A549 (cell line): ENCODE measurements at regions not wholly inside any gene's neighbourhood (a gene's known extent, or its start where the extent isn't known, plus 50 kb on each side); places are given as distances from the start of the nearest gene placed in this dataset.

Experiments
- ATAC-seq, 2 experiments: fragments of 200-7000 bp in 1 of 2; fragments of >200 bp in 1 of 2; cut with Nextera tagmentation in 1 of 2; cut with Tn5 transposase in 1 of 2; 3 replicates each; pipeline versions ENCODE4 v1.8.0 to v1.9.1; 2018 to 2020; ENCODE audit warnings: mild to moderate bottlenecking in 1 of 2, moderate library complexity in 1 of 2
- CTCF ChIA-PET: fragments of 300-600 bp; sonication (Branson Sonifier 250); formaldehyde crosslinking; extraction: SDS; loops from one replicate; lab custom pipeline; 2021; ENCODE audit warnings: antibody characterized with exemption, inconsistent platforms; lab: Yijun Ruan, JAX
- POLR2A ChIA-PET: fragments of 350-600 bp; formaldehyde crosslinking; extraction: SDS; loops from one replicate; lab custom pipeline; 2021; ENCODE audit warnings: antibody characterized with exemption, inconsistent platforms; lab: Yijun Ruan, JAX
- DNase-seq, 2 experiments: peaks; one replicate each; pipeline versions ENCODE4 v3.0.0 to v3.0.0-alpha.2; 2011 to 2016; ENCODE audit warnings: low read depth in 1 of 2, low spot score in 1 of 2
- FAIRE-seq: peaks from 2 replicates; lab custom pipeline; 2011; peaks lifted over from hg19 to GRCh38; lab: Jason Lieb, UNC
- H3K27ac ChIP-seq, 2 experiments: fragments of >200 bp; sonication (Bioruptor Twin); formaldehyde crosslinking; 3 replicates each; pipeline ENCODE4 v1.5.1; 2016 to 2017
- H3K4me1 ChIP-seq: fragments of >200 bp; sonication (Bioruptor Twin); formaldehyde crosslinking; 3 replicates; pipeline ENCODE4 v1.6.1; 2016
- H3K4me2 ChIP-seq: fragments of >200 bp; sonication (Bioruptor Twin); formaldehyde crosslinking; 3 replicates; pipeline ENCODE4 v1.6.1; 2016
- H3K4me3 ChIP-seq: fragments of >200 bp; sonication (Bioruptor Twin); formaldehyde crosslinking; 3 replicates; pipeline ENCODE4 v1.5.1; 2016
- H3K9me3 ChIP-seq: fragments of >200 bp; sonication (Bioruptor Twin); formaldehyde crosslinking; 3 replicates; pipeline ENCODE4 v1.6.1; 2016
- BHLHE40 ChIP-seq: IDR thresholded peaks from 2 replicates; pipeline ENCODE4 v1.6.1; 2012; ENCODE audit warnings: low read depth, low read length, inconsistent platforms
- CEBPB ChIP-seq, 2 experiments: fragments of >200 bp in 1 of 2; sonication (Bioruptor Twin) in 1 of 2; formaldehyde crosslinking in 1 of 2; IDR thresholded peaks; 2 replicates each; pipeline ENCODE4 v1.6.1; 2012 to 2016
- EHF ChIP-seq: fragments of 250-450 bp; sonication (Bioruptor Pico); IDR thresholded peaks from 2 replicates; pipeline ENCODE4 v1.5.0; 2020; ENCODE audit warnings: mild to moderate bottlenecking
- FOSB ChIP-seq: fragments of 250-450 bp; sonication (Bioruptor Pico); IDR thresholded peaks from 2 replicates; pipeline ENCODE4 v1.5.0; 2020; ENCODE audit warnings: mild to moderate bottlenecking, moderate library complexity
- FOSL2 ChIP-seq, 2 experiments: fragments of 450-650 bp in 1 of 2; fragments of >200 bp in 1 of 2; sonication (Bioruptor Twin) in 1 of 2; formaldehyde crosslinking; IDR thresholded peaks; 2 replicates each; pipeline versions ENCODE4 v1.5.0 to v1.6.1; 2016 to 2020; ENCODE audit warnings: mild to moderate bottlenecking in 1 of 2, moderate library complexity in 1 of 2
- HDAC2 ChIP-seq: fragments of 200-600 bp; sonication (generic); IDR thresholded peaks from 2 replicates; pipeline ENCODE4 v1.6.1; 2016
- HOXA7 ChIP-seq: fragments of 250-450 bp; sonication (Bioruptor Pico); IDR thresholded peaks from 2 replicates; pipeline ENCODE4 v1.5.0; 2020; ENCODE audit warnings: mild to moderate bottlenecking, moderate library complexity
- HOXB13 ChIP-seq: fragments of 250-450 bp; sonication (Bioruptor Pico); IDR thresholded peaks from 2 replicates; pipeline ENCODE4 v1.5.0; 2020; ENCODE audit warnings: low read depth, mild to moderate bottlenecking, moderate library complexity
- JUN ChIP-seq, 2 experiments: fragments of >200 bp; sonication (Bioruptor Twin); formaldehyde crosslinking; IDR thresholded peaks; 2 replicates in 1 of 2; 3 replicates in 1 of 2; pipeline ENCODE4 v1.6.1; 2016 to 2017
- KDM1A ChIP-seq: fragments of 200-600 bp; sonication (generic); IDR thresholded peaks from 2 replicates; pipeline ENCODE4 v1.6.1; 2016; ENCODE audit warnings: low read depth, mild to moderate bottlenecking
- KDM5A ChIP-seq: fragments of 200-600 bp; sonication (generic); IDR thresholded peaks from 2 replicates; pipeline ENCODE4 v1.6.1; 2016; ENCODE audit warnings: antibody characterized with exemption, mild to moderate bottlenecking
- MYC ChIP-seq: IDR thresholded peaks from 2 replicates; pipeline ENCODE4 v1.6.1; 2012; ENCODE audit warnings: mild to moderate bottlenecking, inconsistent platforms, low read length, improper control_type of control experiment, borderline replicate concordance
- NR3C1 ChIP-seq: fragments of >200 bp; sonication (Bioruptor Twin); formaldehyde crosslinking; IDR thresholded peaks from 3 replicates; pipeline ENCODE4 v1.6.1; 2017
- POLR2AphosphoS2 ChIP-seq: conservative IDR thresholded peaks from 2 replicates; pipeline ENCODE4 v1.6.1; 2012; ENCODE audit warnings: low read length, improper control_type of control experiment, inconsistent platforms
- RAD21 ChIP-seq, 2 experiments: fragments of >200 bp in 1 of 2; sonication (Bioruptor Twin) in 1 of 2; formaldehyde crosslinking in 1 of 2; IDR thresholded peaks in 1 of 2; conservative IDR thresholded peaks in 1 of 2; 2 replicates in 1 of 2; 3 replicates in 1 of 2; pipeline ENCODE4 v1.6.1; 2012 to 2018; ENCODE audit warnings: inconsistent platforms in 1 of 2
- RARB ChIP-seq: fragments of 250-450 bp; sonication (Bioruptor Pico); IDR thresholded peaks from 2 replicates; pipeline ENCODE4 v1.8.0; 2021; ENCODE audit warnings: mild to moderate bottlenecking, moderate library complexity
- RFX5 ChIP-seq: fragments of 450-650 bp; IDR thresholded peaks from 2 replicates; pipeline ENCODE4 v1.7.1; 2014; ENCODE audit warnings: antibody characterized with exemption, mild to moderate bottlenecking, moderate library complexity
- SREBF2 ChIP-seq: fragments of 450-650 bp; IDR thresholded peaks from 2 replicates; pipeline ENCODE4 v1.6.1; 2014; ENCODE audit warnings: mild to moderate bottlenecking, moderate library complexity
- ZC3H11A ChIP-seq: fragments of 450-650 bp; IDR thresholded peaks from 2 replicates; pipeline ENCODE4 v1.6.1; 2014; ENCODE audit warnings: antibody characterized with exemption, mild to moderate bottlenecking
- ZSCAN20 ChIP-seq: fragments of 250-450 bp; sonication (Bioruptor Pico); IDR thresholded peaks from 2 replicates; pipeline ENCODE4 v1.8.0; 2022; ENCODE audit warnings: mild to moderate bottlenecking, moderate library complexity
- WGBS: methylation state at CpG from one replicate; pipeline ENCODE4 v1.1.6; 2017; ENCODE audit errors: missing lambda C conversion rate; 5-methylcytosine and 5-hydroxymethylcytosine counted together
- TF ChIP-seq, protein P1 (sequence below): fragments of 450-650 bp; IDR thresholded peaks from 2 replicates; pipeline ENCODE4 v1.6.1; 2014; ENCODE audit warnings: antibody characterized with exemption
- TF ChIP-seq, protein P2 (sequence below): fragments of >200 bp; sonication (Bioruptor Twin); formaldehyde crosslinking; IDR thresholded peaks from 2 replicates; pipeline ENCODE4 v1.6.1; 2016
- TF ChIP-seq, protein P3 (sequence below): fragments of >200 bp; sonication (Bioruptor Twin); formaldehyde crosslinking; IDR thresholded peaks from 3 replicates; pipeline ENCODE4 v1.5.1; 2016
- TF ChIP-seq, protein P4 (sequence below): IDR thresholded peaks from 2 replicates; pipeline ENCODE4 v1.6.1; 2012

DNA sequence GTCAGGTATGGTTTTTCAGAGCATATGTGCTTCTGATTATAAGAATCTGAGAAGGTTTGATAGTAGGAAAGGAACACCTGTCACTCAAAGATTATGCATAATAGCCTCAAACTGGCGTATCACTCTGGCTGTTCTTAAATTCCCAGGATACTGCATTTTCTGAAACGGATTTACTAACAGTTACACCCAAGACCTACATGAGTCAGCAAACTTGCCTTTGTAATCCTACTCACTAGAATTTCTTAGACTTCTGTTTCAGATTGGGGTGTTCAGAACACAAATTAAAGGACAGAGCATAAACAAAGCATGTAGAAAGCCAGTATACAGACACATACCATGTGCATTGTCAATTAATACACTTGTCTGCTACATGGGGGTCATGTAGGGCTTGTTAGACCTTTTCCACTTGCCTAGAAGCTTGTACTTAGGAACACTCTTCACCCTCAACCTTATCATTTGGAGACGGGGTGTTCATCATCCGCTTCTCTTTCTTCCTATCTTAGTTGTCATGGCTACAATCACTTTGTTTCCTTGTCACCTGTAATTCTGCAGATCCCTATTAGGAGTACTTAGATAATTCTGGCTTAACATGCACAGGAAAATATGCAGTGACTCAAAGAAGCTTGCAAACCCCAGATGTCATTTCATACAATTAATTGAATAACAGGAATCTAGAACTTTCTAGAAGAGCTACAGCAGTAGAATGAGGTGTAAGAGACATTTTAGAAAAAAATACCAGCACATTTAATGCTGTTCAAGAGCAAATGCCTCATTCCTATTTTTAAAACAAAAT, 593.0 kb upstream of the TENM3 start (continued):
- TF ChIP-seq JUN (IDR thresholded peaks at IDR 0.05): no peak
- no peak for TF ChIP-seq ZSCAN20 (CRISPR knock-in tag)
- TF ChIP-seq KDM5A: no peak
- TF ChIP-seq HDAC2: no peak
- no peak for TF ChIP-seq ZC3H11A
- TF ChIP-seq FOSL2 (IDR thresholded peaks at IDR 0.05): no peak
- TF ChIP-seq FOSL2 (CRISPR knock-in tag; IDR thresholded peaks at IDR 0.05): no peak

DNA sequence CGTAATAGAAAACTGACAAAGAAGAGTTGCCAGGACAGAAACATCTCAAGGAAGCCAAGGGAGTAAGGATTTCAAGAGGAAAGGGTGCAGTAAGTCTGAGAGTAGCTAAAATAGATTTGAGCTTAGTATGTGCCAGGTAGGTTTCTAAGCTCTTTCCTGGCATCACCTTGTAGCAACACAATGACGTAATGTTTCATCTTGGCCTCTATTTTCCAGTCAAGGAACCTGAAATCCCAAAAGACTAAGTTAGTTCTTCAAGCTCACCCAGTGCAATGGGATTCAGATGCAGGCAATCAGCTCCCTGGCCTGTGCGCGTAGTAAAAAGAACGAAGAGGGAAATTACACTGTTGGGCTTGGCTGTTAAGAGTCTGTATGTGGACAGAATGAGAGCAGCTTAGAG, 586.5 kb upstream of the TENM3 start:
- CTCF ChIA-PET: interaction anchor here (1.5 kb wide), 1 partner anchor 12 kb away, joined by 4 read pairs; no protein-coding TSS in a partner anchor
- 52% methylated on average over 5 of the region's 5 CpGs for WGBS
- Histone ChIP-seq H3K9me3 (no peaks in the 10 kb centered on the region), H3K4me2 (no peak overlapping the region), H3K4me1 (no peaks in the 10 kb centered on the region)
- ATAC-seq: no peak
- DNase-seq: no peak
- POLR2A ChIA-PET: no interaction called here
- TF ChIP-seq, protein P1, sequence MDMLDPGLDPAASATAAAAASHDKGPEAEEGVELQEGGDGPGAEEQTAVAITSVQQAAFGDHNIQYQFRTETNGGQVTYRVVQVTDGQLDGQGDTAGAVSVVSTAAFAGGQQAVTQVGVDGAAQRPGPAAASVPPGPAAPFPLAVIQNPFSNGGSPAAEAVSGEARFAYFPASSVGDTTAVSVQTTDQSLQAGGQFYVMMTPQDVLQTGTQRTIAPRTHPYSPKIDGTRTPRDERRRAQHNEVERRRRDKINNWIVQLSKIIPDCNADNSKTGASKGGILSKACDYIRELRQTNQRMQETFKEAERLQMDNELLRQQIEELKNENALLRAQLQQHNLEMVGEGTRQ: no peak
- TF ChIP-seq RFX5: no peak
- TF ChIP-seq, all 56 proteins: peak for 0
- Histone ChIP-seq H3K27ac (no peak overlapping the region), H3K4me3 (no peak overlapping the region)
- FAIRE-seq: no peak

DNA sequence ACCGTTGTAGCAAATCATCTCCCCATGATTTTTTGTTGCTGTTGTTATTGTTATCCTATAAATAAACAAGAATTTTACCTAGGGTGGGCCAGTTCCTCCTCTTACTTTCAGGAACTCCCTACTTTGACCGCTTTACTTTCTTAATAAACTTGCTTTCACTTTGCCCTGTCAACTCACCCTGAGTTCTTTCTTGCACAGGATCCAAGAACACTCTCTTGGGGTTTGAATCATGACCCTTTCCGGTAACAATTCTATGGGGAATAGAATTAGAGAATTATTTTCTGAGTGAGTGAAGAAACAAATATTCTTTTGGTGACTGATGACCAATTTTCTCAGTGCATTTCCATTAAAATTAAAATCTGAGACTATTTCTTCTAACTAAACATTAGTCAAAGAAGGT, 584.0 kb upstream of the TENM3 start:
- ATAC-seq (no peak), FAIRE-seq (no peak), DNase-seq (no peak)
- POLR2A ChIA-PET: no interaction called here
- Histone ChIP-seq H3K4me1 (no peaks in the 10 kb centered on the region), H3K4me3 (no peak overlapping the region), H3K9me3 (no peaks in the 10 kb centered on the region), H3K4me2 (no peak overlapping the region), H3K27ac (no peak overlapping the region)
- CTCF ChIA-PET: no interaction called here
- no peak for TF ChIP-seq MYC
- no peak for TF ChIP-seq CEBPB (IDR thresholded peaks at IDR 0.05)
- TF ChIP-seq KDM5A: no peak
- TF ChIP-seq FOSL2 (IDR thresholded peaks at IDR 0.05): no peak
- TF ChIP-seq FOSL2 (CRISPR knock-in tag; IDR thresholded peaks at IDR 0.05): no peak
- WGBS: 6% methylated on average over 3 of the region's 3 CpGs

DNA sequence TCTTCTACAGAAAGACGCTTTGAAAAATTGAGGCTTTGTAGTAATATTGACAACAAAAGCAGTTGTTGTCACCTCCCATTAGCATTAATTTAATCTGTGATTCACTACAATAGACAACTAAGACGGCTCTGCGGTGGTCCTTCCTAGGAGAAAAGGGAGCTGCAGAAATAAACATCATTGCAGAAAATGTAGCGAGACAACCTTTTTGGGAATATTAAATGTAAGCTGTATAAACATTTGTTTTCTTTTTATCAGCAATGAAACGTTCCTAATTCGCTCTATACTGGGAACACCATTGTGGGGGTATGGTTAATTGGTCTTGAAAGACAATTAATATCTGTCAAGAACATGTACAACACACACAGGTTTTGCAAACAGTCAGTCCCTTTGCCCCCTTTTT, 583.3 kb upstream of the TENM3 start:
- Histone ChIP-seq H3K4me2 (no peak overlapping the region), H3K4me3 (no peak overlapping the region), H3K27ac (no peak overlapping the region), H3K4me1 (no peaks in the 10 kb centered on the region), H3K9me3 (no peaks in the 10 kb centered on the region)
- DNase-seq (no peak), ATAC-seq (no peak), FAIRE-seq (no peak)
- POLR2A ChIA-PET: no interaction called here
- CTCF ChIA-PET: interaction anchor here (1.3 kb wide), 1 partner anchor 12 kb away, joined by 3 read pairs; no protein-coding TSS in a partner anchor
- TF ChIP-seq, protein P2, sequence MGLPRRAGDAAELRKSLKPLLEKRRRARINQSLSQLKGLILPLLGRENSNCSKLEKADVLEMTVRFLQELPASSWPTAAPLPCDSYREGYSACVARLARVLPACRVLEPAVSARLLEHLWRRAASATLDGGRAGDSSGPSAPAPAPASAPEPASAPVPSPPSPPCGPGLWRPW: no peak
- TF ChIP-seq EHF (CRISPR knock-in tag): no peak
- no peak for TF ChIP-seq KDM1A
- TF ChIP-seq, protein P3, sequence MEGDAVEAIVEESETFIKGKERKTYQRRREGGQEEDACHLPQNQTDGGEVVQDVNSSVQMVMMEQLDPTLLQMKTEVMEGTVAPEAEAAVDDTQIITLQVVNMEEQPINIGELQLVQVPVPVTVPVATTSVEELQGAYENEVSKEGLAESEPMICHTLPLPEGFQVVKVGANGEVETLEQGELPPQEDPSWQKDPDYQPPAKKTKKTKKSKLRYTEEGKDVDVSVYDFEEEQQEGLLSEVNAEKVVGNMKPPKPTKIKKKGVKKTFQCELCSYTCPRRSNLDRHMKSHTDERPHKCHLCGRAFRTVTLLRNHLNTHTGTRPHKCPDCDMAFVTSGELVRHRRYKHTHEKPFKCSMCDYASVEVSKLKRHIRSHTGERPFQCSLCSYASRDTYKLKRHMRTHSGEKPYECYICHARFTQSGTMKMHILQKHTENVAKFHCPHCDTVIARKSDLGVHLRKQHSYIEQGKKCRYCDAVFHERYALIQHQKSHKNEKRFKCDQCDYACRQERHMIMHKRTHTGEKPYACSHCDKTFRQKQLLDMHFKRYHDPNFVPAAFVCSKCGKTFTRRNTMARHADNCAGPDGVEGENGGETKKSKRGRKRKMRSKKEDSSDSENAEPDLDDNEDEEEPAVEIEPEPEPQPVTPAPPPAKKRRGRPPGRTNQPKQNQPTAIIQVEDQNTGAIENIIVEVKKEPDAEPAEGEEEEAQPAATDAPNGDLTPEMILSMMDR: no peak
- TF ChIP-seq, protein P4, sequence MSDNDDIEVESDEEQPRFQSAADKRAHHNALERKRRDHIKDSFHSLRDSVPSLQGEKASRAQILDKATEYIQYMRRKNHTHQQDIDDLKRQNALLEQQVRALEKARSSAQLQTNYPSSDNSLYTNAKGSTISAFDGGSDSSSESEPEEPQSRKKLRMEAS: no peak
- no peak for TF ChIP-seq RAD21 (conservative IDR thresholded peaks at IDR 0.05 in 1 of 2, IDR thresholded peaks at IDR 0.05 in 1 of 2)
- no peak for TF ChIP-seq JUN (IDR thresholded peaks at IDR 0.05)
- no peak for TF ChIP-seq HOXA7 (CRISPR knock-in tag)
- TF ChIP-seq HOXB13: no peak
- TF ChIP-seq SREBF2: no peak
- no peak for TF ChIP-seq RARB (CRISPR knock-in tag)
- TF ChIP-seq CEBPB (IDR thresholded peaks at IDR 0.05): no peak
- TF ChIP-seq NR3C1: no peak
- TF ChIP-seq FOSB: no peak
- TF ChIP-seq BHLHE40: no peak
- no peak for TF ChIP-seq POLR2AphosphoS2
- 3% methylated on average over 6 of the region's 6 CpGs for WGBS
